Heart left ventricle (tissue), 16 donors: ENCODE measurements at regions not wholly inside any gene's neighbourhood (a gene's known extent, or its start where the extent isn't known, plus 50 kb on each side); places are given as distances from the start of the nearest gene placed in this dataset.

Experiments used
- ATAC-seq, 4 donors: fragments of 200-7000 bp; cut with Tn5 transposase; one replicate each; pipeline ENCODE4 v1.9.1; 2020 to 2022; ENCODE audit warnings: moderate library complexity in 4 of 4, mild to moderate bottlenecking in 3 of 4, moderate number of reproducible peaks in 1 of 4
- DNase-seq, 5 donors: peaks; one replicate each; pipeline ENCODE4 v3.0.0-alpha.2; 2020
- H3K27ac ChIP-seq, 12 donors: fragments of 200-600 bp; sonication (generic) in 4 of 12; one replicate each; pipeline versions ENCODE4 v1.5.0 to v1.8.0; 2016 to 2022; ENCODE audit warnings: mild to moderate bottlenecking in 2 of 12
- H3K27me3 ChIP-seq, 9 donors: fragments of 200-600 bp; sonication (generic) in 2 of 9; one replicate each; pipeline versions ENCODE4 v1.5.1 to v1.8.0; 2016 to 2022; ENCODE audit warnings: mild to moderate bottlenecking in 3 of 9
- H3K36me3 ChIP-seq, 9 donors: fragments of 200-600 bp; sonication (generic) in 2 of 9; one replicate each; pipeline versions ENCODE4 v1.5.0 to v1.8.0; 2018 to 2022; ENCODE audit warnings: mild to moderate bottlenecking in 2 of 9
- H3K4me1 ChIP-seq, 12 donors: fragments of 200-600 bp; sonication (generic) in 4 of 12; one replicate each; pipeline versions ENCODE4 v1.5.0 to v1.8.0; 2016 to 2022; ENCODE audit warnings: mild to moderate bottlenecking in 3 of 12
- H3K4me3 ChIP-seq, 12 donors: fragments of 200-600 bp; sonication (generic) in 4 of 12; one replicate each; pipeline versions ENCODE4 v1.5.0 to v1.8.0; 2017 to 2022; ENCODE audit warnings: mild to moderate bottlenecking in 9 of 12, moderate library complexity in 4 of 12
- H3K9me3 ChIP-seq, 12 donors: fragments of 200-600 bp; sonication (generic) in 4 of 12; one replicate each; pipeline versions ENCODE4 v1.5.0 to v1.8.0; 2016 to 2022; ENCODE audit warnings: mild to moderate bottlenecking in 1 of 12
- POLR2A ChIP-seq, 2 donors: fragments of 450-650 bp; IDR thresholded peaks; one replicate each; pipeline ENCODE4 v1.6.1; 2017; ENCODE audit warnings: antibody characterized with exemption in 2 of 2, mild to moderate bottlenecking in 2 of 2, moderate library complexity in 2 of 2
- WGBS, 4 donors: extraction: QIAGEN DNeasy Blood & Tissue Kit in 2 of 4; methylation state at CpG; one replicate each; pipeline versions ENCODE4 v1.1.5 to v1.1.7; 2013 to 2018; 5-methylcytosine and 5-hydroxymethylcytosine counted together
- intact Hi-C, 10 donors: fragments of 100-400 bp; cut with DNase I; formaldehyde crosslinking; loops; one replicate each; pipeline versions ENCODE4 v1.11.1 to v1.14.2; 2022
- TF ChIP-seq, protein P1 (sequence below), 12 donors: fragments of 200-600 bp; sonication (generic) in 4 of 12; IDR thresholded peaks; one replicate each; pipeline versions ENCODE4 v1.5.0 to v1.8.0; 2018 to 2022; ENCODE audit warnings: antibody characterized with exemption in 12 of 12, mild to moderate bottlenecking in 5 of 12
- donor health status: ischemic (EF 13 %, LVEDD 7.1; RV severe dilation, severe dysfunction).
- donor health status: healthy with polysubstance abuse.
- donor health status: DM: no; HTN: yes; CAD: no.
- donor health status: DM: no; HTN: no; CAD: no.
- donor health status: ischemic (EF 25% LVEDD 6.9; RV normal size, moderate dysfunction).
- donor health status: ischemic (EF 25% LVEDD 5.7; RV mildly dilated, moderate dysfunction).
- donor health status: healthy.
- donor health status: DM: yes; HTN: yes; CAD: no.
- donor health status: ischemic (EF 35%, LVEDD 5.7; RV mildly dilated, moderate dysfunction).
- donor health status: nonischemic (EF 11% LVEDD 7.7; RV severe dilation, severe dysfunction).
- donor health status: DM: yes; HTN: yes; CAD: no.
- donor health status: PGD.
- donor health status: ischemic (EF 29% LVEDD 5.4; RV normal size, mild dysfunction).
- donor health status: nonischemic (EF 23%, LVEDD 6.1; RV moderate dilation, normal function).

DNA sequence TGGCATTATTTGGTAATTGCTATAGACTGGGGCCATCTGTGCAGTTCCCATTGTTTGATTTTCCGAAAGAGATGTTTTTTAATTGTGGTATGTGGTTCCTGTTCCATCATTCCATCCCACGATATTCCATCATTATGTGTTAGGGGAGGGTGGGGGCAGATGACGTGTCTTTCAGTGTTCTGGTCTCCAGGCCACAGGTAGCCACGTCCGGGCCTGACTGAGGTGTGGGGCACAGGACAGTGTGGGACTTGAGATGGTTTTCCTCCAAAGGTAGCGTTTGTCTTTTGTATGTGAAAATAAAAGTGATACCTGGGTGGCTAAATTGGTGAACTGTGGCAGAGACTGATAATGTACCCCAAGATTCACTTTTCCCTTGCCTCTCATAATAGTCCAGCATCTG, 192.2 kb upstream of the HAAO start:
- Histone ChIP-seq H3K4me1 (peaks cover 0 to 12% (median 0%) of the 10 kb centered on the region in 12 donors), H3K4me3 (no peak overlapping the region), H3K36me3 (no peaks in the 10 kb centered on the region), H3K27ac (peak overlapping the region in 5 of 12 donors; percentile 7 to 37 (median 13)), H3K9me3 (no peaks in the 10 kb centered on the region), H3K27me3 (no peaks in the 10 kb centered on the region)
- WGBS, 4 donors: 77 to 89% (median 84%) methylated on average over 6 of the region's 6 CpGs
- intact Hi-C loops: loop anchor here in 2 of 10 donors (2.0 to 5.0 kb wide), 2 partner anchors 30 to 33 kb away; no protein-coding TSS in a partner anchor
- no peak for TF ChIP-seq POLR2A (IDR thresholded peaks at IDR 0.05)
- TF ChIP-seq, protein P1, sequence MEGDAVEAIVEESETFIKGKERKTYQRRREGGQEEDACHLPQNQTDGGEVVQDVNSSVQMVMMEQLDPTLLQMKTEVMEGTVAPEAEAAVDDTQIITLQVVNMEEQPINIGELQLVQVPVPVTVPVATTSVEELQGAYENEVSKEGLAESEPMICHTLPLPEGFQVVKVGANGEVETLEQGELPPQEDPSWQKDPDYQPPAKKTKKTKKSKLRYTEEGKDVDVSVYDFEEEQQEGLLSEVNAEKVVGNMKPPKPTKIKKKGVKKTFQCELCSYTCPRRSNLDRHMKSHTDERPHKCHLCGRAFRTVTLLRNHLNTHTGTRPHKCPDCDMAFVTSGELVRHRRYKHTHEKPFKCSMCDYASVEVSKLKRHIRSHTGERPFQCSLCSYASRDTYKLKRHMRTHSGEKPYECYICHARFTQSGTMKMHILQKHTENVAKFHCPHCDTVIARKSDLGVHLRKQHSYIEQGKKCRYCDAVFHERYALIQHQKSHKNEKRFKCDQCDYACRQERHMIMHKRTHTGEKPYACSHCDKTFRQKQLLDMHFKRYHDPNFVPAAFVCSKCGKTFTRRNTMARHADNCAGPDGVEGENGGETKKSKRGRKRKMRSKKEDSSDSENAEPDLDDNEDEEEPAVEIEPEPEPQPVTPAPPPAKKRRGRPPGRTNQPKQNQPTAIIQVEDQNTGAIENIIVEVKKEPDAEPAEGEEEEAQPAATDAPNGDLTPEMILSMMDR (IDR thresholded peaks at IDR 0.05): no peak
- ATAC-seq (no peak), DNase-seq (no peak)

DNA sequence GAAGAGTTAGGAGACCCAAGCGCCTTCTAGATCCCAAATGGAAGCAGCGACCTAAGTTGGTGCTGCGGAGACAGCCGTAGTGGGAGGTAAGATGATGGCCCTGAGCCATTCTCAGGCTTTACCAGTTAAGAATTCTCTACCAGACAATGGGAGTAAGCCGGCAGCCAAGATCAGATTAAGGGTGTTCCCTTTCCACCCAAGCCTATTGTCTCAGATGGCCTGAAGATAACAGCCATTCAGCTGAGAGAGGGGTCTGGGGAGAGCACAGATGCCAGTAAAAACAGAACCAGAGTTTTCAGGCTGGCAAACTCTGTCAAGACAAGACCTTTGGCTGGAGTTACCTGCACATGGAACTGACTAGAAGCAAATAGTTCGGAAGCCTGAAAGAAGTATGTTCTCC, 191.7 kb upstream of the HAAO start:
- Histone ChIP-seq H3K4me1 (peaks cover 0 to 12% (median 0%) of the 10 kb centered on the region in 12 donors), H3K4me3 (no peak overlapping the region), H3K27ac (peak overlapping the region in 4 of 12 donors; percentile 7 to 37 (median 20)), H3K27me3 (no peaks in the 10 kb centered on the region), H3K9me3 (no peaks in the 10 kb centered on the region), H3K36me3 (no peaks in the 10 kb centered on the region)
- TF ChIP-seq, protein P1 (IDR thresholded peaks at IDR 0.05): no peak
- no peak for TF ChIP-seq POLR2A (IDR thresholded peaks at IDR 0.05)
- no peak for DNase-seq
- ATAC-seq: peak in 3 of 4 donors; percentile 59 to 79 (median 70)
- 60 to 76% (median 63%) methylated on average over 6 of the region's 6 CpGs for WGBS, 4 donors
- intact Hi-C loops: loop anchor here in 2 of 10 donors (2.0 to 5.0 kb wide), 2 partner anchors 31 to 33 kb away; no protein-coding TSS in a partner anchor

DNA sequence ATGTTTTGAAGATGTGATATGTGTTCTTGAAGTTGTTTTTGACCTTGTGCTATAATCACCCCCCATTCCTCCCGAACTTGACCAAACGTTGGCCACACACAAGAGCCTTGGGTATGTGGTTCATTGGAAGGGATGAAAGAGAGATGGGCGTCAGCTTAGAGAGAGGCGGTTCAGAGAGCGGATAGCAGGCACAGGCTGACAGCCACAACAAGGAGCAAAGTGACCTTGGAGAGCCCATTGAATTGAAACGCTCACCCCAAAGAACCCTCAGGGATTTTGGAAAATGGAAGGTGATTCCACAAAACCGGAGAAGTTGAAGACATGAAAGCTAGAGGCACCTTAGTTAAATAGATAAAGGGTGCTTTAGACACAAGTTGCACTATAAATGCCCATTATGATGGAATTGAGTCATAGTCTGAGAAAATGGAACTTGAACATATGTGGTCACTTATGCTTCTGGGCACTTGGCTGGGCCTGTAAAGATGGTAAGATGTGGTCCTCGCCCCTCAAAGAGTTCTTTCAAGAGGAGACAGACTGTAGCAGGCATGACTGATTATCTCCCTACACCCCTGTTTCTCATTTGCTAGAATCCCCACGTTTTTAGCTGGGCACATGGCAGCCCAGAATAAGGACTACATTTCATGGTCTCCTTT, 188.5 kb upstream of the HAAO start:
- DNase-seq: no peak
- H3K27me3 ChIP-seq: no peaks in the 10 kb centered on the region
- no peak for ATAC-seq
- TF ChIP-seq, protein P1 (IDR thresholded peaks at IDR 0.05): no peak
- no peak for TF ChIP-seq POLR2A (IDR thresholded peaks at IDR 0.05)
- intact Hi-C loops: loop anchor here in 1 of 10 donors (5.0 kb wide), 1 partner anchor 36 kb away; no protein-coding TSS in a partner anchor
- H3K9me3 ChIP-seq: no peaks in the 10 kb centered on the region
- H3K4me1 ChIP-seq: peaks cover 0 to 13% (median 0%) of the 10 kb centered on the region in 12 donors
- no peak overlapping the region for H3K27ac ChIP-seq
- H3K36me3 ChIP-seq: no peaks in the 10 kb centered on the region
- WGBS, 4 donors: 89 to 96% (median 95%) methylated on average over 9 of the region's 9 CpGs
- H3K4me3 ChIP-seq: no peak overlapping the region

DNA sequence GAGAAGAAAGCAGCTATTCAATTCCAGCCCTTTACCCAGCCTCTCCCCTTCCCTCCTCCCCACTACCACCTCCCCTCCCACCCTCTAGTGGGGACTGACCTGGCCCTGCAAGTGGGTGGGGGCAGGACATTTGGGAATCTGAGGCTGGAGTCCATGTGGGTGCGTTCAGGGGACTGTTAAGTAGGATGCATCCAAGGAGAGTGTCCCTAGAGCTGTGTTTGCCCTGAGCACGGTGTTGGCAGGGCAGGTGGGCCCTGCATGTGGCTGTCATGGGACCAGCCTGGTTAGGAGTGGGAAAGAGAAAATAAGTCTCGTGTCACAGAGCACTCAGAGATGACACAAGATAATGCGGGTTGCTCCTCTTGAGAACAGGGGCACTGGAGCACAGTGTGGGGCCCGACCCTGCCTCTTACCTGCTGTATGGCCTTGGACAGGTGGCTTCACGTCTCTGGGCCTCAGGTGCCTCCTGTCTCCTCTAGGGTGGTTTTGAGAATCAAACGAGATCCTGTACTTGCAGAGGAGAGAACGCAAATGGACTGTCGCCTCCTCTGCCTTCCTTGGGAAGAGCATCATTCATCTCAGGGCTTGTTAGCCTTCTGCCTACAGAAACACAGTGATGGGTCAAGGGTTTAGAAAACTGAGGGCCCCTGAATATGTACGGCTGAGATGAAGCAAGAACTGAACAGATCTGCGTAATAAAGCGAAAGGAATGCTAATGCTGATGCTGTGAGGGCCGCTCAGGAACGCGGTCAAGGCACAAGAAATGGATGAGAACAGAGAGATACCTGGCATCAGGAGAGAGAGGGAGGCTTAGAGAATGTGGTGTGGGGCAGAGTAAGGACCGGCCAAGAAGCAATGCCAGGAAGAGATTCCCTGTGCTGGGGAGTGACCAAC, 187.7 kb upstream of the HAAO start:
- H3K27me3 ChIP-seq: no peaks in the 10 kb centered on the region
- no peak overlapping the region for H3K27ac ChIP-seq
- H3K36me3 ChIP-seq: no peaks in the 10 kb centered on the region
- H3K4me1 ChIP-seq: peaks cover 0 to 18% (median 5%) of the 10 kb centered on the region in 12 donors
- ATAC-seq (no peak), DNase-seq (no peak)
- 87 to 94% (median 92%) methylated on average over 16 of the region's 16 CpGs for WGBS, 4 donors
- intact Hi-C loops: loop anchor here (5.0 to 10.0 kb wide), 11 partner anchors 37 to 507 kb away; partner anchors contain the start of gene ZFP36L2 (in 1 of the 10)
- H3K9me3 ChIP-seq: no peaks in the 10 kb centered on the region
- TF ChIP-seq, protein P1 (IDR thresholded peaks at IDR 0.05): no peak
- no peak for TF ChIP-seq POLR2A (IDR thresholded peaks at IDR 0.05)
- no peak overlapping the region for H3K4me3 ChIP-seq
